Right atrium auricular region (tissue), 2 donors: ENCODE measurements at regions not wholly inside any gene's neighbourhood (a gene's known extent, or its start where the extent isn't known, plus 50 kb on each side); places are given as distances from the start of the nearest gene placed in this dataset.
A peak's percentile ranks its signal among the peaks of the same experiment; 100 is the strongest.
"Not testable (repeated sequence)": the region's sequence is repeated elsewhere in the genome, so short reads cannot be mapped to it uniquely, and the experiment has no call there.

Source experiments
- DNase-seq: peaks from one replicate; pipeline ENCODE4 v3.0.0-alpha.2; 2019; ENCODE audit warnings: low spot score
- H3K27ac ChIP-seq, 2 donors: fragments of 200-600 bp; sonication (generic); 1 replicate in 1 of 2; 2 replicates in 1 of 2; pipeline ENCODE4 v1.5.1; 2016 to 2019
- H3K27me3 ChIP-seq, 2 donors: fragments of 200-600 bp; sonication (generic); one replicate each; pipeline versions ENCODE4 v1.5.1 to v1.6.0; 2017 to 2019
- H3K36me3 ChIP-seq: fragments of 200-600 bp; sonication (generic); one replicate; pipeline ENCODE4 v1.5.1; 2016
- H3K4me1 ChIP-seq, 2 donors: fragments of 200-600 bp; sonication (generic); one replicate each; pipeline versions ENCODE4 v1.5.1 to v1.6.0; 2017 to 2019
- H3K4me3 ChIP-seq, 2 donors: fragments of 200-600 bp; sonication (generic); 1 replicate in 1 of 2; 2 replicates in 1 of 2; pipeline ENCODE4 v1.5.1; 2017 to 2019; ENCODE audit warnings: mild to moderate bottlenecking in 1 of 2, moderate library complexity in 1 of 2
- H3K9me3 ChIP-seq, 2 donors: fragments of 200-600 bp; sonication (generic); one replicate each; pipeline ENCODE4 v1.5.1; 2019
- TF ChIP-seq, protein P1 (sequence below), 2 donors: fragments of 200-600 bp; sonication (generic); IDR thresholded peaks; one replicate each; pipeline ENCODE4 v1.5.1; 2019; ENCODE audit warnings: antibody characterized with exemption in 2 of 2

DNA sequence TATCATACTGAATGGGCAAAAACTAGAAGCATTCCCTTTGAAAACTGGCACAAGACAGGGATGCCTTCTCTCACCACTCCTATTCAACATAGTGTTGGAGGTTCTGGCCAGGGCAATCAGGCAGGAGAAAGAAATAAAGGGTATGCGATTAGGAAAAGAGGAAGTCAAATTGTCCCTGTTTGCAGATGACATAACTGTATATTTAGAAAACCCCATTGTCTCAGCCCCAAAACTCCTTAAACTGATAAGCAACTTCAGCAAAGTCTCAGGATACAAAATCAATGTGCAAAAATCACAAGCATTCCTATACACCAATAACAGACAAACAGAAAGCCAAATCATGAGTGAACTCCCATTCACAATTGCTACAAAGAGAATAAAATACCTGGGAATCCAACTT, 52.5 kb upstream of the CCDC71L start:
- not testable (repeated sequence) for H3K4me3 ChIP-seq, DNase-seq, H3K36me3 ChIP-seq, H3K27ac ChIP-seq, H3K9me3 ChIP-seq, H3K27me3 ChIP-seq
- H3K4me1 ChIP-seq: peaks cover 0 to 11% of the 10 kb centered on the region in 2 donors

DNA sequence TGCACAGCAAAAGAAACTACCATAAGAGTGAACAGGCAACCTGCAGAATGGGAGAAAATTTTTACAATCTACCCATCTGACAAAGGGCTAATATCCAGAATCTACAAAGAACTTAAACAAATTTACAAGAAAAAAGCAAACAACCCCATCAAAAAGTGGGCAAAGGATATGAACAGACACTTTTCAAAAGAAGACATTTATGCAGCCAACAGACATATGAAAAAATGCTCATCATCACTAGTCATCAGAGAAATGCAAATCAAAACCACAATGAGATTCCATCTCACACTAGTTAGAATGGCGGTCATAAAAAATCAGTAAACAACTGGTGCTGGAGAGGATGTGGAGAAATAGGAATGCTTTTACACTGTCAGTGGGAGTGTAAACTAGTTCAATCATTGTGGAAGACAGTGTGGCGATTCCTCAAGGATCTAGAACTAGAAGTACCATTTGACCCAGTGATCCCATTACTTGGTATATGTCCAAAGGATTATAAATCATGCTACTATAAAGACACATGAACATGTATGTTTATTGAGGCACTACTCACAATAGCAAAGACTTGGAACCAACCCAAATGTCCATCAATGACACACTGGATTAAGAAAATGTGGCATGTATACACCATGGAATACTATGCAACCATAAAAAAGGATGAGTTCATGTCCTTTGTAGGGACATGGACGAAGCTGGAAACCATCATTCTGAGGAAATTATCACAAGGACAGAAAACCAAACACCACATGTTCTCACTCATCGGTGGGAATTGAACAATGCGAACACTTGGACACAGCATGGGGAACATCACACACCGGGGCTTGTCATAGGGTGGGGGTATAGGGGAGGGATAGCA, 53.9 kb upstream of the CCDC71L start:
- H3K9me3 ChIP-seq, H3K36me3 ChIP-seq, H3K27me3 ChIP-seq, H3K4me3 ChIP-seq, H3K27ac ChIP-seq, DNase-seq: not testable (repeated sequence)
- H3K4me1 ChIP-seq: peaks cover 0 to 15% of the 10 kb centered on the region in 2 donors

DNA sequence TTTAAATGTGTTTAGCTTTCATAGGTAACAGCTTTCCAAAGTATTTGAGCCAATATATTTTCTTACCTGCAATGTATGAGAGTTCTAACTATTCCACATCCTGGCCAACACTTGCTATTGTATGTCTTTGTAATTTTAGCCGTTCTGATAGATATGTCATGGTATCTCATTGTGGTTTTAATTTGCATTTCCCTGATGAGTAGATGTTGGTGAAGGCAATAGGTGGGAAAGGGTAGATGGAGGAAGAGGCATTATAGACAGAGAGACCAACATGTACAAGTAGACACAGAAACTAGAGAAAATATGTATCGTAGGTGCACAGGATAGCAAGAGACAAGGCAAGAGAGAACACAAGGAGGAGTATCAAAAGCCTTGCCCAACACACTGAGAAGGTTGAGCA, 54.8 kb upstream of the CCDC71L start:
- no peak overlapping the region for H3K4me3 ChIP-seq
- DNase-seq: no peak
- TF ChIP-seq, protein P1, sequence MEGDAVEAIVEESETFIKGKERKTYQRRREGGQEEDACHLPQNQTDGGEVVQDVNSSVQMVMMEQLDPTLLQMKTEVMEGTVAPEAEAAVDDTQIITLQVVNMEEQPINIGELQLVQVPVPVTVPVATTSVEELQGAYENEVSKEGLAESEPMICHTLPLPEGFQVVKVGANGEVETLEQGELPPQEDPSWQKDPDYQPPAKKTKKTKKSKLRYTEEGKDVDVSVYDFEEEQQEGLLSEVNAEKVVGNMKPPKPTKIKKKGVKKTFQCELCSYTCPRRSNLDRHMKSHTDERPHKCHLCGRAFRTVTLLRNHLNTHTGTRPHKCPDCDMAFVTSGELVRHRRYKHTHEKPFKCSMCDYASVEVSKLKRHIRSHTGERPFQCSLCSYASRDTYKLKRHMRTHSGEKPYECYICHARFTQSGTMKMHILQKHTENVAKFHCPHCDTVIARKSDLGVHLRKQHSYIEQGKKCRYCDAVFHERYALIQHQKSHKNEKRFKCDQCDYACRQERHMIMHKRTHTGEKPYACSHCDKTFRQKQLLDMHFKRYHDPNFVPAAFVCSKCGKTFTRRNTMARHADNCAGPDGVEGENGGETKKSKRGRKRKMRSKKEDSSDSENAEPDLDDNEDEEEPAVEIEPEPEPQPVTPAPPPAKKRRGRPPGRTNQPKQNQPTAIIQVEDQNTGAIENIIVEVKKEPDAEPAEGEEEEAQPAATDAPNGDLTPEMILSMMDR (IDR thresholded peaks at IDR 0.05): no peak
- no peaks in the 10 kb centered on the region for H3K36me3 ChIP-seq
- H3K9me3 ChIP-seq: no peaks in the 10 kb centered on the region
- H3K27me3 ChIP-seq: no peaks in the 10 kb centered on the region
- peaks cover 0 to 15% of the 10 kb centered on the region in 2 donors for H3K4me1 ChIP-seq
- H3K27ac ChIP-seq: no peak overlapping the region

DNA sequence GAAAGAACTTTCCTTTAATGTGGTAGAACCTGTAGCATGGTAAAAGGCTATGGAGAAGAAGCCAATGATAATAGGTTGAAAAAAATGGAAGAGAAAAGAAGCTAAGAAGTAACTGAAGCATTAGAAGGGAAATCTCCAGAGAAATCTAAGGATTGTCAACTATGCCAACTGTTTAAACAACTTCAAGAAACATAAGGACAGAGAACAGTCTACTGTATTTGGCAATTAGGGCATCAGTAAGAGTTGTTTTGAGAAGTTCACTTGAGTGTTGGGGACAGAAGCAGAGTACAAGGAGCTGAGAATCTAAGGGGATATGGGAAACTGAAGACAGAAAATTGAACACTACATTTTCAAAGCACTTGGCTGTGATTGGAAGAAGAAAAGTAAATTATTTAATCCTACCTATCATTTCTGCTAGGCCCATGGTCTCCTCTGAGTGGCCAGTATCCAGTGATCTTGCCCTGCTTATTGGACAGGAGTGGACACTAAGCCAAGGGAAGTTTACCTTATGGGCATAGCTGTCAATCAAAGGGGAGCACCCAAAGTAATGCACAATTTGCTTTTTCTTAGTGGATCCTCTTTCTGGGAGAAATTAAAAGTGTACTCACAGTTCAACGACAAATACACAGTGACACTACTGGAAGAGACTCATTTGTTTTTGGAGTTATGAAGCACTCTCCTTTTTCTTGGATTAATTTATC, 56.4 kb upstream of the CCDC71L start:
- Histone ChIP-seq H3K27me3 (no peaks in the 10 kb centered on the region), H3K27ac (peak overlapping the region; percentile 20 to 45), H3K9me3 (no peaks in the 10 kb centered on the region), H3K4me1 (peaks cover 0 to 15% of the 10 kb centered on the region in 2 donors), H3K4me3 (no peak overlapping the region), H3K36me3 (no peaks in the 10 kb centered on the region)
- DNase-seq: no peak
- TF ChIP-seq, protein P1 (IDR thresholded peaks at IDR 0.05): no peak

DNA sequence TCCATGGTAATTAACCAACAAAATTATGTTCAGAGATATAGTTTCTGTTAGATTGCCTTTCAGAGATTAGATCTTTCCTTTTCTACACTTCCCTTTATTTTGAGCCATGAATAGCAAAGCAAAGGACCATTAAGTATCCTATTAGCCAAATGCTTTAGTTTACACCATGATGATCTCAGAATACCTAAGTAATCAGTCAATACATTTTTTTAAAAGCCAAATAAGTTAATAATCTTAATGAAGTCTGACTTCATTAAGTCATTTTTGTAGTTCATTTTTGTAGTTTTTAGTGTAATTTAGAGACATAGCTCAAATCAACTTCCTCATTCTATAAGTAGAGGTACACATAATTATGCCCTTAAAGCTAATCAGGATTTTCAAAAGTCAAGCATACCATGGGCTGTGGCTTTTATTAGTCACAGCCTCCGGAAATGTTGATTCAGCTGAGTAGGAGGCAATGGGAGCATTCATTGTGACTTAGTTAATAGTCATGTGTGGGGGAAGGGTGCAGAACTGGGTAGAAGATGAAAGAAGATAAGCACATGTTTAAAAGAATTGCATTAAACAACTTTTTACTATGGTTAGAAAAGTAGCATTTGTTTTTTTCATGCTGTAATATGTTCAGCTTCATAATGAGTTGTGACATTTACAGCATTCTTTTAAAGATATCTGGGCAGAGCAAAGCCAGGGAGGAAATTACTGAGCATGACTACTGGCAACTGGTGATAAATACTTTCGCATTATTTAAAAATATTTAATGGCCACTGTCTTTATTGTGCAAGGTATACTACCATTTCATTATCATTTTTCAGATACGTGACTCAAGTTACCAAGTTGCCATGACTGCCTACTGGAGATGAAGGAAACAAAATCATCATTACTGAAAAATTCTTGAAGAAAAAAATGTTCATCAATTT, 57.3 kb upstream of the CCDC71L start:
- peaks cover 0 to 15% of the 10 kb centered on the region in 2 donors for H3K4me1 ChIP-seq
- no peaks in the 10 kb centered on the region for H3K9me3 ChIP-seq
- H3K27me3 ChIP-seq: no peaks in the 10 kb centered on the region
- H3K27ac ChIP-seq: peak overlapping the region; percentile 20 to 45
- H3K36me3 ChIP-seq: no peaks in the 10 kb centered on the region
- no peak overlapping the region for H3K4me3 ChIP-seq
- TF ChIP-seq, protein P1 (IDR thresholded peaks at IDR 0.05): no peak
- DNase-seq: no peak

DNA sequence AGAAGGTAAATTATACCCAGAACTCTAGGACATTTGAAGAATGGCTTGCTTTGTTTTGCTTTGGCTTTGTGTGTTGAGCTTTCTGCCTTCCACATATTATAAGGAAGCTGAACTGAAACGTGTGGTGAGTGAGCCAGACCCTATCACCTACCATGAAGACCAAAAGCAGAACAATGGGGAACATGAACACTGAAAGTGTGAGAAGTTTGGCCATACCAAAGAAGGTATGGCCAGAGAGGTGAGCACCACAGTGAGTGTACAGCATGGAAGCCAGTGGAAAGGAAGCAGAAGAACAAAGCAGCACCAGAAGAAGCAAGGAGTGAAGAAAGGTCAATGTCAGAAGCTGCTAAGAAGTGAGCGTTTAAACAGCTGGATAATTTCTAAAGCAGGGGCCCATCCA, 59.7 kb upstream of the CCDC71L start:
- H3K36me3 ChIP-seq: no peaks in the 10 kb centered on the region
- no peak overlapping the region for H3K27ac ChIP-seq
- no peaks in the 10 kb centered on the region for H3K9me3 ChIP-seq
- DNase-seq: no peak
- H3K4me3 ChIP-seq: no peak overlapping the region
- H3K27me3 ChIP-seq: no peaks in the 10 kb centered on the region
- peaks cover 0 to 15% of the 10 kb centered on the region in 2 donors for H3K4me1 ChIP-seq
- TF ChIP-seq, protein P1 (IDR thresholded peaks at IDR 0.05): no peak
